ENCODE measurements at regions not wholly inside any gene's neighbourhood (a gene's known extent, or its start where the extent isn't known, plus 50 kb on each side); places are given as distances from the start of the nearest gene placed in this dataset.

GRCh38 chr10:131700032-131700431, 200.8 kb upstream of the PPP2R2D start:
- H3K27ac ChIP-seq: no peak overlapping the region
- intact Hi-C loops (cut with DNase I): no loop called here
- peaks cover 0 to 11% (median 3%) of the 10 kb centered on the region in 3 donors for H3K27me3 ChIP-seq (ENCODE audit: insufficient read depth in 3 of 3, low read length in 2 of 3)
- H3K36me3 ChIP-seq (ENCODE audit: insufficient read depth in 1 of 2, low read depth in 1 of 2): no peaks in the 10 kb centered on the region
- H3K9me3 ChIP-seq: no peaks in the 10 kb centered on the region
- H3K4me1 ChIP-seq: no peaks in the 10 kb centered on the region
- WGBS, 3 donors: 76 to 89% (median 85%) methylated on average over 7 of the region's 7 CpGs
- DNase-seq (no peak), ATAC-seq (no peak)
- H3K4me3 ChIP-seq: no peak overlapping the region
- TF ChIP-seq CTCF (IDR thresholded peaks at IDR 0.05): no peak

- H3K36me3 ChIP-seq (ENCODE audit: insufficient read depth in 1 of 2, low read depth in 1 of 2): no peaks in the 10 kb centered on the region
- no peak for TF ChIP-seq CTCF (IDR thresholded peaks at IDR 0.05)
- no peaks in the 10 kb centered on the region for H3K4me1 ChIP-seq
- H3K27me3 ChIP-seq (ENCODE audit: insufficient read depth in 3 of 3, low read length in 2 of 3): peaks cover 0 to 11% (median 3%) of the 10 kb centered on the region in 3 donors
- intact Hi-C loops (cut with DNase I): no loop called here
- no peak overlapping the region for H3K4me3 ChIP-seq
- H3K27ac ChIP-seq: no peak overlapping the region
- ATAC-seq: no peak
- H3K9me3 ChIP-seq: no peaks in the 10 kb centered on the region
- DNase-seq: no peak
- WGBS, 3 donors: 79 to 87% (median 83%) methylated on average over 10 of the region's 10 CpGs
Measured at GRCh38 chr10:131700506-131700905, 200.3 kb upstream of the PPP2R2D start.

GRCh38 chr10:131701131-131701947, 199.5 kb upstream of the PPP2R2D start:
- Histone ChIP-seq H3K9me3 (peaks cover 3% of the 10 kb centered on the region), H3K4me1 (no peaks in the 10 kb centered on the region), H3K4me3 (no peak overlapping the region), H3K36me3 (ENCODE audit: insufficient read depth in 1 of 2, low read depth in 1 of 2) (no peaks in the 10 kb centered on the region), H3K27me3 (ENCODE audit: insufficient read depth in 3 of 3, low read length in 2 of 3) (peaks cover 0 to 11% (median 3%) of the 10 kb centered on the region in 3 donors), H3K27ac (no peak overlapping the region)
- TF ChIP-seq CTCF (IDR thresholded peaks at IDR 0.05): no peak
- no peak for ATAC-seq
- no peak for DNase-seq
- intact Hi-C loops (cut with DNase I): no loop called here
- WGBS, 3 donors: 77 to 78% (median 78%) methylated on average over 15 of the region's 15 CpGs

GRCh38 chr10:131702531-131703356, 198.1 kb upstream of the PPP2R2D start:
- Histone ChIP-seq H3K4me3 (no peak overlapping the region), H3K9me3 (peaks cover 9% of the 10 kb centered on the region), H3K27me3 (ENCODE audit: insufficient read depth in 3 of 3, low read length in 2 of 3) (peaks cover 0 to 11% (median 6%) of the 10 kb centered on the region in 3 donors), H3K36me3 (ENCODE audit: insufficient read depth in 1 of 2, low read depth in 1 of 2) (no peaks in the 10 kb centered on the region), H3K4me1 (no peaks in the 10 kb centered on the region), H3K27ac (no peak overlapping the region)
- WGBS, 3 donors: 68 to 71% (median 70%) methylated on average over 21 to 23 of the region's 23 CpGs
- intact Hi-C loops (cut with DNase I): no loop called here
- TF ChIP-seq CTCF (IDR thresholded peaks at IDR 0.05): no peak
- DNase-seq (no peak), ATAC-seq (no peak)
